Left lung (tissue), 4 donors: ENCODE measurements at regions not wholly inside any gene's neighbourhood (a gene's known extent, or its start where the extent isn't known, plus 50 kb on each side); places are given as distances from the start of the nearest gene placed in this dataset.
A peak's percentile ranks its signal among the peaks of the same experiment; 100 is the strongest.

Source experiments
- ATAC-seq: fragments of 200-7000 bp; cut with Tn5 transposase; one replicate; pipeline ENCODE4 v1.9.1; 2020; ENCODE audit warnings: moderate library complexity
- DNase-seq, 4 donors: peaks; one replicate each; pipeline ENCODE4 v3.0.0-alpha.2; 2013 to 2020
- H3K27ac ChIP-seq, 2 donors: fragments of 200-600 bp; sonication (generic) in 1 of 2; one replicate each; pipeline versions ENCODE4 v1.5.0 to v1.8.0; 2020 to 2021
- H3K27me3 ChIP-seq, 2 donors: fragments of 200-600 bp; sonication (generic) in 1 of 2; one replicate each; pipeline versions ENCODE4 v1.5.0 to v1.8.0; 2020 to 2021
- H3K36me3 ChIP-seq, 2 donors: fragments of 200-600 bp; sonication (generic) in 1 of 2; one replicate each; pipeline versions ENCODE4 v1.5.0 to v1.8.0; 2020 to 2021
- H3K4me1 ChIP-seq, 2 donors: fragments of 200-600 bp; one replicate each; pipeline ENCODE4 v1.8.0; 2021
- H3K4me3 ChIP-seq, 2 donors: fragments of 200-600 bp; sonication (generic) in 1 of 2; one replicate each; pipeline versions ENCODE4 v1.5.0 to v1.8.0; 2020 to 2021; ENCODE audit warnings: mild to moderate bottlenecking in 1 of 2
- H3K9me3 ChIP-seq, 2 donors: fragments of 200-600 bp; sonication (generic) in 1 of 2; one replicate each; pipeline versions ENCODE4 v1.5.0 to v1.8.0; 2020 to 2021
- CTCF ChIP-seq, 2 donors: fragments of 200-600 bp; sonication (generic) in 1 of 2; IDR thresholded peaks; one replicate each; pipeline versions ENCODE4 v1.5.0 to v1.8.0; 2021; ENCODE audit warnings: antibody characterized with exemption in 2 of 2
- intact Hi-C, 2 donors: fragments of 100-400 bp; cut with DNase I; formaldehyde crosslinking; loops; one replicate each; pipeline versions ENCODE4 v1.11.2 to v1.14.2; 2022
- donor health status: DM: no; HTN: yes; CAD: no.
- donor health status: DM: no; HTN: no; CAD: no.

DNA sequence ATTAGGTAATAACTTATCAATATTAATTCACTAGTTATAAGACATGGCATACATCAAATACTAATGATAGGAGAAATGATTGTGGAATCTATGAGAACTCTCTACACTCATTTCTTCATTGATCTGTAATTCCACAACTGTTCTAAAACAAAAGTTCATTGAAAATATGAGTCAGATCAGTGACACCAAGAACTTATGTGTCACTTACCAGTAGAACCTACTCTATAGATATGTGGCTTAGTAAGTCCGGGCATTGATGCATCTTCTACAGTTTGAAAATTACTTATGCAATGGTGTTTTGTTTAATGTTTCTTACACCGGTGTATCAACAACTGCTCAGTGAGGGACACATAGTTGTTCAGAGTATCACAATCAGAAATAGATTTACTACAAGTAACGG is 520.3 kb downstream of the ARAP2 start:
- no peaks in the 10 kb centered on the region for H3K27me3 ChIP-seq
- no peaks in the 10 kb centered on the region for H3K36me3 ChIP-seq
- H3K4me3 ChIP-seq, result no peak overlapping the region
- no peaks in the 10 kb centered on the region for H3K4me1 ChIP-seq
- TF ChIP-seq CTCF (IDR thresholded peaks at IDR 0.05), result no peak
- H3K9me3 ChIP-seq, result no peaks in the 10 kb centered on the region
- DNase-seq (no peak), ATAC-seq (no peak)
- intact Hi-C loops, result no loop called here
- H3K27ac ChIP-seq, result no peak overlapping the region

DNA sequence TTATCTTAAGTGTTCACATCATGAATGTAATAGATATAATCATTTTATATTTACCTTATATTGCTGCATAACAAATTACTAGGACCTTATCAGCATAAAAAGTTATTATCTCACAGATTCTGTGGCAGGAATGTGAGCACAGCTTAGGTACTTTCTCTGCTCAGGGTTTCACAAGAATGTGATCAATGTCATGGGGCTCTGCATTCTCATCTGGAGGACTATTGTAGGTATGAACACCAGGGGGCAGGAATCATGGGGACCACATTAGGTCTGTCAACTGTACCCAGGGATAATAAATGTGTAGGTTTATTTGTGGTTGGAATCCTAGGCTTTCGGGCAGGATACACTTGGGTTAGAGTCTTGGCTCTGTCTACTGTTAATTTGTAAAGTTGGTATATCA is 519.2 kb downstream of the ARAP2 start:
- intact Hi-C loops, result no loop called here
- TF ChIP-seq CTCF (IDR thresholded peaks at IDR 0.05), result no peak
- no peak for ATAC-seq

GRCh38 chr4:35730414-35730813 is 513.9 kb downstream of the ARAP2 start:
- Histone ChIP-seq H3K9me3 (peaks cover 0 to 5% of the 10 kb centered on the region in 2 donors), H3K4me3 (no peak overlapping the region), H3K27me3 (no peaks in the 10 kb centered on the region), H3K4me1 (no peaks in the 10 kb centered on the region), H3K27ac (no peak overlapping the region), H3K36me3 (no peaks in the 10 kb centered on the region)
- no peak for TF ChIP-seq CTCF (IDR thresholded peaks at IDR 0.05)
- ATAC-seq (peak; percentile 22), DNase-seq (peak in 1 of 4 donors; percentile 7)
- intact Hi-C loops, result no loop called here

More for the DNA sequence above, 519.2 kb downstream of the ARAP2 start:
- Histone ChIP-seq H3K9me3 (no peaks in the 10 kb centered on the region), H3K4me3 (no peak overlapping the region), H3K4me1 (no peaks in the 10 kb centered on the region), H3K36me3 (no peaks in the 10 kb centered on the region), H3K27ac (no peak overlapping the region), H3K27me3 (no peaks in the 10 kb centered on the region)
- DNase-seq, result no peak

- H3K27ac ChIP-seq, result no peak overlapping the region
- DNase-seq, result no peak
- H3K36me3 ChIP-seq, result no peaks in the 10 kb centered on the region
- intact Hi-C loops, result no loop called here
- H3K9me3 ChIP-seq, result peaks cover 0 to 5% of the 10 kb centered on the region in 2 donors
- H3K4me3 ChIP-seq, result no peak overlapping the region
- no peak for TF ChIP-seq CTCF (IDR thresholded peaks at IDR 0.05)
- ATAC-seq, result no peak
- no peaks in the 10 kb centered on the region for H3K27me3 ChIP-seq
- no peaks in the 10 kb centered on the region for H3K4me1 ChIP-seq
Measured at GRCh38 chr4:35734381-35735098, 509.8 kb downstream of the ARAP2 start.

GRCh38 chr4:35739308-35739707 is 505.0 kb downstream of the ARAP2 start:
- ATAC-seq (no peak), DNase-seq (no peak)
- Histone ChIP-seq H3K4me3 (no peak overlapping the region), H3K9me3 (peaks cover 0 to 14% of the 10 kb centered on the region in 2 donors), H3K27me3 (no peaks in the 10 kb centered on the region), H3K36me3 (no peaks in the 10 kb centered on the region), H3K27ac (no peak overlapping the region), H3K4me1 (no peaks in the 10 kb centered on the region)
- intact Hi-C loops, result no loop called here
- TF ChIP-seq CTCF (IDR thresholded peaks at IDR 0.05), result no peak
